ENCODE measurements at regions not wholly inside any gene's neighbourhood (a gene's known extent, or its start where the extent isn't known, plus 50 kb on each side); places are given as distances from the start of the nearest gene placed in this dataset.

- TF ChIP-seq POLR2A (IDR thresholded peaks at IDR 0.05) (no peak), CTCF (IDR thresholded peaks at IDR 0.05) (no peak), EP300 (IDR thresholded peaks at IDR 0.05) (no peak)
Measured at GRCh38 chr16:63512910-63513309, 1476.7 kb upstream of the CDH8 start.
